Embryonic facial prominence (tissue), 1 donor: ENCODE measurements at regions not wholly inside any gene's neighbourhood (a gene's known extent, or its start where the extent isn't known, plus 50 kb on each side); places are given as distances from the start of the nearest gene placed in this dataset.
"Not testable (repeated sequence)": the region's sequence is repeated elsewhere in the genome, so short reads cannot be mapped to it uniquely, and the experiment has no call there.

ENCODE experiments used
- DNase-seq: peaks from one replicate; pipeline ENCODE4 v3.0.0-alpha.2; 2016; ENCODE audit errors: extremely low spot score

DNA sequence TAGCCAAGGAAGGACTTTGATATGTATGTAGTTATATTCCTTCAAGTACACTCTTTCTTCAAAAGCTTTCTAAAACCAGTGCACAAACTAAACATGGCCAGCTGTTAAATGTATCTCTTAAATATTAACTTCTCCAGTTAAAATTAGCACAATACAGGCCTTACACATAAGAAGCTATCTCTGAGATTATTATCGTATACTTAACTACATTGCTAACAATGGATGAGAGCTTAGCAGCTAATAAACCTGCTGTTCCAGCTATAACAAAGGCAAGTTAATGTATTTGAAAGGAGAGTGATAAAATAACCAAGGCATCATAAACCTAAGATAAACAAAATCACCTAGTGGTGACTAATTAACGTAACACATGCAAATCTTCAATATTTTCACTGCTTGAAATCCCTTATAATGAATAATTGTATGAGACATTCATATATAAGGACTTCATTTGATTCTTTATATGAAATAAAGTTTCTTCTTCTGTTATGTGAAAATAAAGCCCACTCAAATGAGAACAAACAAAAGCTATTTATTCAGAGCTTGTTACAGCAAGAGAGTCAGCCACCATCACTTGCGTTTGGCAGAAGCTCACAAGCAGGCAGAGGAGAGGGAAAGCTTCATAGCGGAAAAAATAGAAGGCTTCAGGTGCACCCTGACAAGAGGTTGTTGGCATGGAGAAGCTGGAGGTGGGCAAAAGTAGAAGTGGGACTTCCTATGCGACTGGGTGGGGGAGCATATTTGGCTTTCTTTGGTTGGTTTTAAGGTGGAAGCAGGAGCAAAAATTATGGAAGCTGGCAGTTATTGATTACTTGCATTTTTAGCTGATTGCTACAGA is 274.1 kb upstream of the CHRM3 start:
- no peak for DNase-seq

DNA sequence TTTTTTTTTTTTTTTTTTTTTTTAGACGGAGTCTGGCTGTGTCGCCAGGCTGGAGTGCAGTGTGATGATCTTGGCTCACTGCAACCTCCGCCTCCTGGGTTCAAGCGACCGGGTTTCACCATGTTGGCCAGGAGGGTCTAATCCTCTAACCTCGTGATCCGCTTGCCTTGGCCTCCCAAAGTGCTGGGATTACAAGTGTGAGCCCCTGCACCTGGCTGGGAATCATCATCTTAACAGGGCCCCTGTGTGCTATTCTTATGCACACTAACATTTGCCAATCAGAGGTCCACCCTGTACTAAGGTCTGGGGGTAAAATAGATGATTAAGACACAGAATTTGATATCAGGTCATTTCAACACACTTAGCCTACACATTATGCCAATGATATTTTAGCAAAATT is 278.7 kb upstream of the CHRM3 start:
- no peak for DNase-seq

DNA sequence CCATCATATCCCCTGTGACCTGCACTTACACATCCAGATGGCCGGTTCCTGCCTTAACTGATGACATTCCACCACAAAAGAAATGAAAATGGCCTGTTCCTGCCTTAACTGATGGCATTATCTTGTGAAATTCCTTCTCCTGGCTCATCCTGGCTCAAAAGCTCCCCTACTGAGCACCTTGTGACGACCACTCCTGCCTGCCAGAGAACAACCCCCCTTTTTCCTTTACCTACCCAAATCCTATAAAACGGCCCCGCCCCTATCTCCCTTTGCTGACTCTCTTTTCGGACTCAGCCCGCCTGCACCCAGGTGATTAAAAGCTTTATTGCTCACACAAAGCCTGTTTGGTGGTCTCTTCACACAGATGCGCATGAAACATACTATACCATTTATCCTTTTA is 279.7 kb upstream of the CHRM3 start:
- DNase-seq: not testable (repeated sequence)

DNA sequence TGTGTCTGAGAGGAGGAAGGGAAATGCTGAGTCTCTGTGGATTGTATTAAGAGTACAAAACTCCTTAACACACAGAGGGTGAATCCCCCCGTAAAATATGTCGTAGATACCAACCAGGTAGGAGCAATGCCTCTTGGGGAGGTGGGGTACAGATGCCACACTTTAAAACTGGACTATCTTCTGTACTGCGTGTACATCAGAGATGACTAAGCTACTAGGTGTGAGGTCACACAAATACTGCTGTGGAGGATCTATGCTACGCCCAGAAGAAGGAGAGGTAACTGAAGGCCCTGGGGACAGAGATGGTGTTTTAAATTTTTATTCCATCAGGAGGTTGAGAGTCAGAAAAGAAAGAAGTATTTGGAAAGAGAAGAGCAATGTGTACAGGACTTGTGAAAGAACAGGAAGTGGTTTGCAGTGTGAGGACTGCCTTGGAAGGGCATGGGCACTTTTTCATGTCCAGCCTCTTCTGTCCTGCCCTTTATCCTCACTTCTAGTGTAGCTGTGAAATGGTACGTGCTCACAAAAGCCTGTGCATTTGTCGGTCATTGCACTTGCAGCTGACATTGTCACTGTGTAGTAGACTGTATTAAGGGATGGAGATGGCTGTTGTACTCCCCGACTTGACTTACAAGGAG is 287.8 kb upstream of the CHRM3 start:
- DNase-seq: no peak

DNA sequence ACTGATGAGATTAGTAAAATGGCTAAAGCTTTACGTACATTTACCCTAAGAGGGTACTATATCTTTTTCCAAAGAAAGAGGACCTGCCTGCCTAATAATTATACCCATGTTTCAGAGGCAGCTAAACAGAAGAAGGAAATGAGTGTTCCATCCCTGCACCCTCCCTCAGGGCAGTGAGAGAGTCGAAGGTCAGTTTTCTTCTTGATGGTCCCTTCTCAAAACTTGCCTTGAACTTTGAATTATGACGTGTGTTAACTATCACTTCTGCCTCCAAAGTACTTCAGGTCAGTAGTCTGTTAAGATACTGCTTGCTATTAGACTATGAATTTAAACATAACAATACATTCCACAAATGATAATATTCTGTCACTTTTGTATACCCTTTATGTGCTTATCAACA is 294.8 kb upstream of the CHRM3 start:
- no peak for DNase-seq

DNA sequence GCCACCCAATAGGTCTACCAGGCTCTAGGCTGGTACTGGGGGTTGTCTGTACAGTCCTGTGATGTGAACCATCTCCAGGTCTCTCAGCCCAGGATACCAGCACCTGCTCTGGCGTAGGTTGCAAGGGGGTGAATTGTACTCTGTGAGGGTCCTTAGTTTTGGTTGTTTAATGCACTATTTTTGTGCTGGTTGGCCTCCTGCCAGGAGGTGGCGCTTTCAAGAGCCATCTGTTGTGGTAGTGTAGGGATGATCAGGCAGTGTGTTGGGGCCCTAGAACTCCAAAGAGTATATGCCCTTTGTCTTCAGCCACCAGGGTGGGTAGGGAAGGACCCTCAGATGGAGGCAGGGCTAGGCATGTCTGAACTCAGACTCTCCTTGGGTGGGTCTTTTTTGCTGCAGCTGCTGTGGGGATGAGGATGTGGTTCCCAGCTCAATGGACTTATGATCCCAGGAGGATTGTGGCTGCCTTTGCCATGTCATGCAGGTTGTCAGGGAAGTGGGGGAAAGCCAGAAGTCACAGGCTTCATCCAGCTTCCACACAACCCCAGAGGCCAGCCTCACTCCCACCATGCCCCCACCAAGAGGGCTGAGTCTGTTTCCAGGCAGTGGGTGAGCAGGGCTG is 301.8 kb upstream of the CHRM3 start:
- DNase-seq: no peak

DNA sequence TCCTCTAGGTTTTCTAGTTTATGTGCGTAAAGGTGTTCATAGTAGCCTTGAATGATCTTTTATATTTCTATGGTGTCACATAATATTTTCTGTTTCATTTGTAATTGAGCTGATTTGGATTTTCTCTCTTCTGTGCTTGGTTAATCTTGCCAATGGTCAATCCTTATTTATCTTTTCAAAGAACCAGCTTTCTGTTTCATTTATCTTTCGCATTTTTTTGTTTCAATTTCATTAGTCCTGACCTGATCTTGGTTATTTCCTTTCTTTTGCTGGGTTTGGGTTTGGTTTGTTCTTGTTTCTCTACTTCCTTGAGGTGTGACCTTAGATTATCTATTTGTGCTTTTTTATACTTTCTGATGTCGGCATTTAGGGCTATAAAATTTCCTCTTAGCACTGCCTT is 304.4 kb upstream of the CHRM3 start:
- DNase-seq: not testable (repeated sequence)

DNA sequence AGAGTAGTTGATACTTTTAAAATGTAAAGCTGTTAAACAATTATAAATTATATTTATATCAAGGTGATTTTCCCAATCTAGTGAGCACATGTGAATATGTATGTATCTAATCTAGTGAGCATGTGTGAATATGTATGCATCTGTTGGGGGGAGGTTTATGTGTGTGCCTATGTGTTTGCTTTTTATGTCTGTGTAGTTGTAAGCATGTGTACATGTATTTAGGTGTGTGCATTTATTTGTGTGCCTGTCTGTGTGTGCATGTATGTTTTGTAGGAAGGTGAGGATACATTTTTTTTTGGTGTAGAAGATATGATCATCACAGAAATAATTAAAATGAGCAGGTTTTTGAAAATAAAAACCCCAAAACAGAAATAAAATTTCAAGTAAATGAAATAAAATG is 318.9 kb upstream of the CHRM3 start:
- no peak for DNase-seq

DNA sequence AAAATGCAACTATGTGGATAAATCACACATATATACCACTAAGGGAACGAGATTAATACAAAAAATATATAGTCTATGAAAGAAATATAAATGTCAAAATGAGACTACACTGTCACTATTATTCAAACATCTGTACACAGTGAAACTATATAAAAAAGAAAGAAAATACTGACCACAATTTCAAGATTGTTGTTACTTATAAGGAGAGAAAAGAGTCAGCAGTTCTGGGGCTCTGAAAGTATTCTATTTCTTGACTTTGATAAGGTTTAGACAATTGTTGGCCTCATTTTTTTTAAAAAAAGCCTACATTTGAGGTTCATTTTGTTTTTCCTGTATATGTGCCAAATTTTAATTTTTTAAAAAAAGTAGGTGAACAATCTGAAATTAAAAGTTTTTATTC is 319.3 kb upstream of the CHRM3 start:
- no peak for DNase-seq

DNA sequence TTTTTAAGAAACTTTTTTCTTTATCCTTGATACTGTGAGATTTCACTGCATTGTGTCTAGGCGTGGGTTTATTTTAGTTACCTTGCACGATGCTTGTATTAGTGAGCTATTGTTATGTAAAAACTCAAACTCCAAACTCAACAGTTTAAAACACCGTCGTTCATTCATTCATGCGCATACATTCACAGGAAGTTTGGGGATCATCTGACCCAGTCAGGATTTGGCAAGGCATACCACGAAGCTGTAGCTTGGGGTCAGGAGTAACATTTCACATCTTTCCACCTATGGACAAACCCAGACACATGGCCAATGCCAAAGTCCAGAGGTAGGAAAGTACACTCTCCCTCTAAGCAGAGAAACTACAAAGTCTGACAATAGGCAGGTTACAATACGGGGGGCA is 324.6 kb upstream of the CHRM3 start:
- no peak for DNase-seq

DNA sequence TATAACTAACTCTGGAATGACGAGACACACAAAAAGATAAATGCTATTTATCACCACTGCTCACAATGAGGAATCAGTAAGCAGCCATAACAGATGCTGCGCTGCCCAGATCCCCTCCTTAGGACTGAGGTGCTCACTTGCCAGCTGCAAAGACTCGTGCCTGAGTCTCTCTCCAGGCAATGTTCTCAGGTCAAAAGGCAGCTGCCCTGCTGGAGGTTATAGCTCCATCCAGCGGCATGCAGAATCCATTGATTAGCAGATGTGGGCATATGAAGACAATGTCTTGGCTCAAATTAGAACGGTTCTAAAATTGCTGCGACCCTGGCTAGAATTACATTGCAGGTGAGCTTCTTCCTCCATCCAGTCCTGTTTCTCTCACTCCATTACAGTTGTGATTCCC is 328.2 kb upstream of the CHRM3 start:
- no peak for DNase-seq

DNA sequence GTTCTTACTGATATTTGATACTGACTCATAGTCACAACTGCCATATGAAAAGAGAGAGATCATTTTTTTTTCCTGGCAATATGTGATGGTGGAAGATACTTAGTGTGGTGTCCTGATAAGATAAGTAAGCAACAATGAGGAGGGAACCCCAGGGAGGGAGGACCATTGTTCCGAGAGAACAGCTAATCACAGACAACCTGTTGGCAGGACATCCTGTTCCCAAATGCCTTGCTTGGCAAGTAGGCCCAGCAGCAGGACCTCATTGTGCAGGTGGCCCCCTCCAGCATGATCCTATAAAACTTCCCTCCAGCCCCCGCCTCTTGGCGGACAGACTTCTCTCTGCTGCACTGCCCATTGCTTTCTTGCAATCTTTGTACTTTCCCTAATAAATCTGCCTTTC is 329.4 kb upstream of the CHRM3 start:
- no peak for DNase-seq

DNA sequence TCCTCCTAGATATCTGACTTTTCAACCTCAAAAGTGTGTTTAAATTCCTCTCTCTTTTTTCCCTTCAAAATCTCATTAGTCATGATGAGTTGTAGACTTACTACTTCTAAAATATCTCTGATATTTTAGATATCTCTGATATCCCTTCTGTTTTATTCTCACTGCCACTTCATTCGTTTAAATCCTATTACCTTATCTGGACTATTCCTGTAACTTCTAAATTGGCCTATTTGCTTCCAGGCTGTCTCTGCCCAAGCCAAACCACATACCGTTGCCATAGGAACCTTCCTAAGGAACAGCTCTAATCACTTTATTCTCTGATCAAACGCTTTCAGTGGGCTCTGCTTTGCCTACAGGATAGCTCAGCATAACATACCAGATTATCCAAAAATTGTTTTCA is 333.1 kb upstream of the CHRM3 start:
- DNase-seq: no peak

DNA sequence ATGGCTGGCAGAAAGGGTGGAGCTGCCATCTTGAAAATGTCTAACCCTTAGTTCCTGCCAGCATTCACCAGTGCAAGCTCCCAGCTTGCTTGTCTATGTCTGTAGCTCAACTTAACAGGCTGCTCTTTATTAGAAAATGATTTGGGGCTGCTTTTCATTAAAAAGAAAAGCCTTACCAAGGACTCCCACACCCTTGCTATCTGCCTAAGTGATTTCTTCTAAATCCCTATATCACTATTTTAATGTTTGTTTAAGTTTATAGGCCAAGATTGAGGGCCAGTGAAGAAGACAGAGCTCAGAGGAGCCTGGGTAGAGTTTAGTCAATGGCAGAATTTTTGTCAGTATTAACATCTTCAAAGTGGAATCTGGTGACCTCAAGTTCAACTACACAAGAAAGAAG is 336.8 kb upstream of the CHRM3 start:
- DNase-seq: no peak

DNA sequence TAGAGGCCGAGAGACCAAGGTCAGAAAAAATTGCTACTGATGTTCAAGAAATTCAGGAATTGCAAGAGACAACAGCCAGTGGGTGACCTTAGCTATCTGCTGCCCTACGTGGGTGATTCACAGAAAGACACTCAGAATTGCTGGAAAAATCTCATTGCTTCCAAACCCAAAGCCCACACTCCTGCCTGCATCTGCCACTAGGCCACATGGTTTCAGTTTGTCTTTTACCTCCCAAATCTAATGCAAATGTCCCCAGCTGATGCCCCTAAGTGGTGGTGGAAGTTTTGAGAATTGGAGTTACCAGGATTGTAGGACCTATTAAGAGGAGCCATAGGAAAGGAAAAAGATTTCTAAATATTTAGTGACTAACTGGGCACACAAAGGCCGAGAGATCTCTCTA is 341.5 kb upstream of the CHRM3 start:
- no peak for DNase-seq

DNA sequence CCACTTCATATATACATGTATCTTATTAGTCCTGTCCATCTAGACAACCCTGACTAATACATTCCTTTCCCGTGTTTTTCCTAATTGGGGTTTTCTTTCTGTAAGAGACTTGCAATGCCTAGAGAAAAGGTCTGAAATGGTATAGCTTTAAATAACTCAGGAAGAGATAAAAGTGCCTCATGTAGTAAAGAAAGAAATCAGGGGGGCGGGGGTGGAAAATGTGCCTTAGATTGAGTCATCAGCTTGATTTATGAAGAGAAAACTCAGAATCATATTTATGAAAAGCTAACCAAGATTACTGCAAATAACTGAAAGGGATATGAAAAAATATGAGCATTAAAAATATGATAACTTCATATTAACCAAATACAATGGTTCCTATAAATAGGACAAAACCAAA is 345.8 kb upstream of the CHRM3 start:
- DNase-seq: no peak

DNA sequence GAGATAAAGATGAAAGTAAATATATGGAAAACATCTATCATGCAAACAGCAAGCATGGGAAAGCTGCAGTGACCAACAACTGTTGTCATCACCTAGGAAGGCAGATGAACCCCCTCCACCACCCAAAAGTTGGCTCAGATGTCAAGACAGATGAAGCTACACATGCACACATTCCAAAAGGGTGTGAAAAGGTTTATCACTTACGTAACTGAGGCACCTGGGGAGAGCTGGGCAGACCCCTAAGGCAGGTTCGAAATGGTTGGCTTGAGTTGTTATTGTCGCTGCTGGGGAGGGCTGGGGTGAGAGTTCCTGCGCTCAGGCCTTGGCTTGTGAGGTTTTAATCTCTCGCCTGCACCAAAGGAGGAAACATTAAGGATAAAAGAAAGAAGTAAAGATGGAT is 355.1 kb upstream of the CHRM3 start:
- no peak for DNase-seq

DNA sequence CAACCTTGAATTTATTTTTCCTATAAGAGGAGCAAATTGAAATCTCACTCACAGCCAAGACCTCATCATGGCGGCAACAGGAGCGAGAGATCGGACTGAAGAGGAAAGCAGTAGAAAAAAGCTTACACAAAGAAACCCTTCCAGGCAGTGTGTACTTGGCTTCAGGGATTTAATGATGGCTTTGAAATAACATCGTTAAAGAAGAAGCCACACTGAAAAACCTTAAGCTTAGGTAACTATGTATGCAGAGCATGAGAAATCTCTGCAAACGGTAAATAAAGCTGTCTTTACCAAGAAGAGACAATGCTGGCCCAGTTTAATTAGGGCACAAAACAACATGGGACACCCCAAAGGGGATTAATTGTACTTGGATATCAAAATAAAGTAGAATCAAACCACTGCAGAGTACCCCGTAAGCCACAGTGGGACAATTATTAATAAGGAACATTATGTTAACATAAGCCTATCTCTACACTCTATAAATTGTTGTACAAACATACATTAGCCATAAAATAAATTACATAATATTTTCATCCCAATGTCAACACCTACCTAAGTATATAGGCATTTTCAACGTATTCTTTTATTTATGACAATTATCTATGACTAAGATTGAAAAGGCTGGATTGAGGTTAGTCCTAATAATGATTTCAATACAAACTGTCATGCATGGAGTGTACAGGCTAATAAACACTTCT is 360.2 kb upstream of the CHRM3 start:
- no peak for DNase-seq

DNA sequence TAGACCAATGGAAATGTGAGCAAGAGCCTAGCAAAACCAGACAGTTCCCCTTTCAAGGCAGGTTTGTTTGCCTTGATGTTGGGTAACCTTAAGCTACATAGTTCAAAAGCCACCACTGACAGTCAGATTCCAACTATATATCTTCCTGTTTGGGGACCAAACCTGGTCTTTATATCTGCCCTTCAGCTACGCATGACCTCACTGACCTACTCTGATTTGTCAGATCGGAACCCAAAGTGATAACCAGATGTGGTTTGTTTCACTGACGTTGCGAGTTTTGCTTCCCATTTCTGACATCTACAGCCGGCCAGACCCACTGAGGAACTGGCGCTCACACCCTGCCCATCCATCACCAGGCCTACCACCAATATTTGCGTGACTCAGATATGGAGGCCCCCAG is 361.1 kb upstream of the CHRM3 start:
- no peak for DNase-seq

DNA sequence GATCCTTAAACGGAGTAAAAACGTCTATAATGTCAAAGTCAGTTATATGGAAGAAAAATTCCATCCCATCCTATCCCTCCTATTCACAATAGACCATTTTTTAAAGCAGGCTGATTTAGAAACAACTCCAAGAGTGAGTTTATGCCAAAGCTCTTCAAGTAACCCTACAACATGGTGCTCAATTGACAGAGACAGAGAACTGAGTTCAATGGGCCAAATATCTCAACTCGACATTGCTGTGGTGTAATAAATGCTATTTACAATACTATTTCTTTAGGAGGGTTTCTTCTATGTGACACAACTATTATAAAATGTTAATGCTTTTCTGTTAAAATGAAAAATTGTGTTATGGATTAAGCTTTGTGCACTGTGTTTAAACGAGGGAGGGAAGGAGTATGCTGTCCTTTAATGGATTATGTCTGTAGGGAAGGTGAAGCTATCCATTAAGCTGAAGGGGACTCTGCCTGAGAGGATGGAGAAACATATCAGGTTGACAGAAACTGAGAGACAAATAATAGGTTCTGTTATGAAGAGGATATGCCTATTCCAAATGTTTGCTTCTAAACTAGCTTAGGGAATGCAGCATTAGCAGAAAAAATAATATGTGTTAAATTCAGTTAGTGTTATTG is 362.5 kb upstream of the CHRM3 start:
- no peak for DNase-seq

DNA sequence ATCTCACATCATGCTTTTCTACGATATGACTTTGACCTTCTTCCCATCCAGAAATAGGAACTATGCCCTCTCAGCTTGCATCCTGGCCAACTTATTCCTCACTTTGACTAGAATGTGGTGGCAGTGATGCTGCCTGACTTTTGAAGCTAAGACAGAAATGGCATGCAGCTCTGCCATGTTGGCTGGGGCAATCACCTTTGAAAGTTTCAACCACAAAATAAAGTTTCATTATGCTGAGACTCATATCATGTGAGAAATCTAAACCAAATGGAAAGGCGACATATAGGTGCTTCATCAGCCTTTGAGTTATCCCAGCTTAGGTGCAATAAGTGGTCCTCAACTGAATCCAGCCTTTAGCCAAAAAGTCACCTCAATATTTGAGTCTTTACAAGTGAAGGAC is 370.0 kb upstream of the CHRM3 start:
- no peak for DNase-seq

DNA sequence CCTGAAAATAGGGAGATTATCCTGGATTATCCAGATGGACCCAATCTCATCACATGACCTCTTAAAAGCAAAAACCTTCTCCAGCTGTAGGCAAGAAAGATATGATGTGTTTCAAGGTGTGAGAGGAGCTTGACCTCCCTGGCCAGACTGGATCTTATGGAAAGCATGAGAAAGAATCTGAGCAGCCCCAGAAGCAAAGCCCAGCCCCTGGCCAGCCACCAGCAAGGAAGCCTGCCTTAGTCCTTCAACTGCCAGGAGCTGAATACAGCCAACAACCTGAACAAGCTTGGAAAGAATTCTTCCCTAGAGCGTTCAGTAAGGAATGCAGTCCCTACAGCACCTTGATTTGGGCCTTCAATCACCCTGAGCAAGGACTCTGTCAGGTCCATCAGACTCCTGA is 375.0 kb upstream of the CHRM3 start:
- no peak for DNase-seq
